ENCODE measurements at regions not wholly inside any gene's neighbourhood (a gene's known extent, or its start where the extent isn't known, plus 50 kb on each side); places are given as distances from the start of the nearest gene placed in this dataset.
A peak's percentile ranks its signal among the peaks of the same experiment; 100 is the strongest.

GRCh38 chr10:113219446-113219845 is 269.4 kb downstream of the TCF7L2 start:
- no peak for DNase-seq

GRCh38 chr10:113221756-113222168 is 271.7 kb downstream of the TCF7L2 start:
- peak; percentile 21 for DNase-seq

GRCh38 chr10:113222207-113222606 is 272.2 kb downstream of the TCF7L2 start:
- DNase-seq: no peak

- no peak for DNase-seq
Measured at GRCh38 chr10:113225364-113225763, 275.3 kb downstream of the TCF7L2 start.

DNA sequence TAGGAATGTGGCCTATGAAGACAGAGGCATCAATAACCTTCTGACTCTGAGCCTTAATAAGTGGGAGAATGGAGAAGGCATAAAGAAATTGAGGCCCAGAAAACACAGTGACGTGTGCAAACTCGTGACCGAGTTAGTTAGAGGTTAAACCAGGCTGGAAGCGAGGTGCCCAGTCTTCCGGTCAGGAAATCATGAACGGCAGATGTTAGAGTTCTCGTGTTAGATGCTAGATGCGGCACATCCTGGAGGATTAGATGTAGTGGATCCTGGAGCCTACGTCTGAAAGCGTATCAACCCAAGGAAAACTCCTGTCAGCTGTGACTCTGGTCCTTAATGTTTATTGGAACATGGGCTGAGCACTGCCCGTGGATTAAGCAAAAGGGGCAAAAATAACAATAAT is 275.9 kb downstream of the TCF7L2 start:
- no peak for DNase-seq

GRCh38 chr10:113226399-113226798 is 276.4 kb downstream of the TCF7L2 start:
- DNase-seq: no peak

- no peak for DNase-seq
Measured at GRCh38 chr10:113226831-113227445, 276.9 kb downstream of the TCF7L2 start.

GRCh38 chr10:113228530-113228929 is 278.5 kb downstream of the TCF7L2 start:
- DNase-seq: no peak

DNA sequence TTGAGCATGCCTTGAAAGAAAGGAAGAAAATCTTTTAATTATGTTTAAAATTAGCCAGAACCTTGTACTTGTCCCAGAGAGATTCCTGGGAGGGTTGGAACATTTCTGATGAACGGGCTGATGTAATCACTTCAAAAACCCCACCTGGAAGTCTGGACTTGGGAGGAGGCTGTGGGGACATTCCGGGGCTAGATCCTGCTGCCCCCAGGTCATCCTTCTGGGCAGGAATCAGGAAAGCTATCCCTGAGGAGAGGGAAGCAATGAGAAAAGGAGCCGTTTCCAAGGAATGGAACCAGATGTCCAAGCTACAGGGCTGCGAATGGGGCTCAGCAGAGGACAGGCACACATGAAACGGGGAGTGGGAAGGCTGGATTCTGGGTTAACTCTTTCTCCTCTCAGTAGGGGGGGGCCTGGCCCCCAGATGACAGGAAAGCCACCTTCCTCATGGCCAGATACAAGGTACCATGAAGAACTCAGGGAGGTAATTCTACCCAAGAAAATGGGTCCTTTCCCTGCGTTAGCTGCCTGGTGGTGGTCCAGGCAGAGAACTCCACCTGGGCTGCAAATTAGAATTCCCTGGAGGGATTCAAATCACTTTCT is 280.1 kb downstream of the TCF7L2 start:
- no peak for DNase-seq

DNA sequence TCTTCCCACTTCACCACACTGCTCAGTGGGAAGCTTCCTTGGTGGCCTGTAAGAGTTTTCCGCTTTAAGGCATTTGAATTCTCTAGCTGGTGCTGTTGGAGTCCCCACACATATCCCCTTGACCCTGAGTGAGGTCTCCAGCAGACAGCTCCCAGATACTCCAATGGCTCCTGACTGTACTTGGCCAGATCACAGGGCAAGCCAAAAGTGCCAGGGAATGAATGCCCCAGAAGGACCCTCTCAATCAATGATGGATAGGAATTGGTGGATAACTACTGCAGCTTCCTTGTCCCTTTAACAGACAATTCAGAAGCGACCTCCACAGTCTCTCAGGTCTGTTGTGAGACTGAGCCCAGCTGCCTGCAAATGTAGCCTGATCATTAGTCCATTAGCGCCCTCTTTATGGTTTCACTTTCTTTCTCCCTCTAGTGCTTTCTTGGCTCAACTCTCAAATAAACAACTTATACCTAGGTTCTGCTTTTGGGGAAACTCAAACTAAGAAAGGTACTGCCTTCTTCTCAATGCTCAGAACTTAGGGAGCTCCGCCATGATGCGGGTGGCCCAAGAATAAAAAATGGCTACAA is 283.0 kb downstream of the TCF7L2 start:
- DNase-seq: no peak

DNA sequence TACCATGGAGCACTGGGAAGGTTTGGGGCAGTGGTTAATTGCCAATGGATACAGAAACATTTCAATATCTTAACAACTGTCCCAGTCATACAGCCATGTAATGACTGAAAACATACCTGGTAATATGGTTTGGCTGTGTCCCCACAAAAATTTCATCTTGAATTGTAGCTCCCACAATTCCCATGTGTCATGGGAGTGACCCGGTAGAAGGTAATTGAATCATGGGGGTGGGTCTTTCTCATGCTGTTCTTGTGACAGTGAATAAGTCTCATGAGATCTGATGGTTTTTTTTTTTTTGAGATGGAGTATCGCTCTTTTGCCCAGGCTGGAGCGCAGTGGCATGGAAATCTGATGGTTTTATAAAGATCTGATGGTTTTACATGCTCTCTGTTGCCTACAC is 284.4 kb downstream of the TCF7L2 start:
- no peak for DNase-seq

DNA sequence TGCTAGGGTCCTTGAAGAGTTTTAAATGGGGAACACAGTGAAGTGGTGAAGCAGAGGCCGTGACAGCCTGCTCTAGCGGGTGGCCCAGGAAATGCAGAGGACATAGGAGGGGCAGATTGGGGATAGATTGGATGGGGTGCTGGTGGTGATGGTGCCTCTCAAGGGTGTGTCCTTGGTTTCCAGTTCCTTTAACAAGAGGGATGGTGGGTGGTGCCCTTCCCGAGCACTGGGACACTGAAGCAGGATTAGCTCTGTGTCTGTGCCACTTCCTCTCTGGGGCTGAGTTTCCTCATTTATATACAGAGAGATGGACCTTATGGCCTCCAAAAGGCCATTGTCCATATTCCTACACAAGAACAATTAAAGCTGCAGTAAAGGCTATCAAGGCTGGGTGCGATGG is 285.5 kb downstream of the TCF7L2 start:
- DNase-seq: no peak

DNA sequence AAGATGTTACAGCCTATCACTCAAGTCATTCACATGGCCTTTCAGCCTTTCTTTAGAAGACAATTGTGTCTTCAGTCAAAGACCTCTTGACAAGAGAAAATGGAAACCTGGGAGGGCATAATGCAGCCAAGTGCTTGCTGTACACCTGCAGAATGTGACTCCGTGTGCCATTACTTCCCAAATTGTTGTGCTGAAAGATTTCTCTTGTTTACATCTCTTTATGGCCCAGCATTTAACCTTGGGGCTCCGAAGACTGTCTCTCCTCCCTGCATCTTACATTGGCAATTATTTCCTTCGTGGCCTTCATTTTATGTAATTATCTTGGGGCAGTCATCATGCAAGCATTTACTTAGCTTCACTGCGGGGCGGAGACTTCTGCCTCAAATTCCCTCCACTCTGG is 287.0 kb downstream of the TCF7L2 start:
- DNase-seq: no peak

DNA sequence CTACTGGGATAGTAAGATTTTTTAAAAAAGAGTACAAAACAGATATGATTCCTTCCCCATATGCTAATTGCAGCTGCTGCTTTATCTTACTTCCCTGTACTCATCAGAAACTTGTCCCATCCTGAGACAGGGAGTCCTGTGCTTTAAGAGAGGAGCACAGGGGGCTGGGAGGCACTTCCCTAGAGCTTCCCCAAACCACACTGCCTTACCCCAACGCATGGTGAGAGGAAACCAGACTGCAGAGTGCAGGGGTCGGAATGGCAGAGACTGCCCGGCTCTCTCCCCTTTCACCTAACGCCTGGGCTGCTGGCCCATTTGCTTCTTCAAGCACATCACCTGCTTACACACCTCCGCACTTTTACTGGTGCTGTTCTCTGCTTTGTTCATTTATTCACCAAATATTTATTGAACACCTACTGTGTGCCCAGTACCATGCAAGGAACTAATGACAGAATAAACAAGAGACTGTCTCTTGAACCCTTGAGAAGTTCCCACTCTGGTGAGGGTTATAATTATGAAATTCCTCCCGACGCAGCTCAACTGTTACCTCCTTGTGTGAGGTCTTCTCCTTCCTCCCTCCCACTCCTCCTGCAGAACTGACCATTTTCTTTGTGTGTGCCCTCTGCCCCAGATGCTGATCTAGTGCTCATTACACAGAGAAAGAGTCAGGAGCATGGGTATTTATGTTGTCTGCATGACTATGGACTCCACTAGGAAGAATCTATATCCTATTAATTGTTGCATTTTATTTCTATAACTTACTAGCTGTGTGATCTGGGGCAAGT is 289.7 kb downstream of the TCF7L2 start:
- no peak for DNase-seq

DNA sequence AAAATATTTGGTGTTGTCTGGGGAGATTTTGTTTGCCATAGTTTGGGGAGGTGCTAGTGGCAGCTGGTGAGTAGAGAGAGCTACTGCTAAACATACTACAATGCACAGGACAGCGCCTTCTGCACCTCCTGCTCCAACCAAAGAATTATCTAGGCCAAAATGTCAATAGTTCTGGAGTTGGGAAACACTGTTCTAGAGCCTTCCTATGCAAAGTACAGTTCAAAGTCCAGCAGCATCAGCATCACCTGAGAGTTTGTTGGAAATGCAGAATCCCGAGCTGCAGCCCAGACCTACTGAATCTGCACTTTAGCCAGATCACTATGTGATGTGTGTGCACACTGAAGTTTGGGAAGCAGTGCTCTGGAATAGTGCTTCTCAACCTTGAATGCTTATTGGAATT is 290.7 kb downstream of the TCF7L2 start:
- DNase-seq: no peak

DNA sequence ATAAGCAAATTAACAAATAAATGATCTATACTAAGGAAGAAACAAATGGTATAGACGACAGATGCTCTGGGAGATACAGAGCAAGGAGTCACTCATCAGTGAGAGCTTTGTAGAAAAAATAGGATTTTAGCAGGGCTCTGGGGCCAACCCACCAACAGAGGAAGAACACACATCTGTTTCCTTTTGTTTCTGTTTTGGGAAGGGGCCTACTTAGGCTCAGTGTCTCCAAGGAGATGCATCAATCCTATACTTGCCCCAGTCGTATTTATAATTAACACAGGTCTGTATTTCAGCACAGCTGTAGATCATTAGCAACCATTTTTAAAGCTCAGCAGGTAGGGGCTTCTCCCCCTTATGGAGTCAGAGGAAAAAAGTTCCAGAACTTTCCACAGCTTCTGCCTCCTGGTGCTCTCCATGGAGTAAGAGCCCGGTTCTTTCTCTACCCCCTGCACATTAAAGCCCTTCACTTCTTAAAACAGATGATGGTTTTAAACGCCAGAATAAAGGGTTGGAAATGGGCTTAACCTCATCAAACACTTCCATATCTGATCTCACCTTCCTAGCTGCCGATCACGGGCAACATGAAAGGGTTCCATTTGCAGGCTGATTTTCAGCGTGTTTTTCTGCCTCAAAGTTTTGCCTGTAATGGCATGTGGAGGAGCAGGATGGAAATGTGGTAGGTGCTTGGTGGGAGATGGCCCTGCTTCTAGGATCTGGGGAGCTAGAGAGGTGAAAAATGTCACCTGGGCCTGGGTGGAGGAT is 291.7 kb downstream of the TCF7L2 start:
- no peak for DNase-seq

GRCh38 chr10:113243311-113243710 is 293.3 kb downstream of the TCF7L2 start:
- no peak for DNase-seq

GRCh38 chr10:113244750-113245149 is 294.7 kb downstream of the TCF7L2 start:
- DNase-seq: no peak

DNA sequence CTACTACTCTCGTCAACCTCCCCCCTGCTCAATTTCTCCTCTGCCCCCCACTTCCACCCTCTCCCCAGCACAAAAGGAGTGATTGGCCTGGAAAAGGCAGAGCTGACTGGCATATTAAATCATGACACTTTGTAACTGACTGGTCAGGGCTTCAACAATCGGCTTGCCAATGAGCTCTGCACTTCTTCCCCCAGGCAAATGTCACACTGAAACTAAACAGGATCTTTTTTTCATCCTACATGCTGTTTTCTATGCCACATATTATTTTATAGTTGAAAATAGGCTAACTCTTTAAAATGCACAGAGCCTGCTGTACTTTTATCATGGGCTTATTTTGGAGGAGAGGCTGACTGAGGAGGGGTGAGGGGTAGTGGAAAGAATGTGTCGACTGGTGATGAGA is 295.2 kb downstream of the TCF7L2 start:
- DNase-seq: no peak

- DNase-seq: no peak
Measured at GRCh38 chr10:113247050-113247449, 297.0 kb downstream of the TCF7L2 start.

DNA sequence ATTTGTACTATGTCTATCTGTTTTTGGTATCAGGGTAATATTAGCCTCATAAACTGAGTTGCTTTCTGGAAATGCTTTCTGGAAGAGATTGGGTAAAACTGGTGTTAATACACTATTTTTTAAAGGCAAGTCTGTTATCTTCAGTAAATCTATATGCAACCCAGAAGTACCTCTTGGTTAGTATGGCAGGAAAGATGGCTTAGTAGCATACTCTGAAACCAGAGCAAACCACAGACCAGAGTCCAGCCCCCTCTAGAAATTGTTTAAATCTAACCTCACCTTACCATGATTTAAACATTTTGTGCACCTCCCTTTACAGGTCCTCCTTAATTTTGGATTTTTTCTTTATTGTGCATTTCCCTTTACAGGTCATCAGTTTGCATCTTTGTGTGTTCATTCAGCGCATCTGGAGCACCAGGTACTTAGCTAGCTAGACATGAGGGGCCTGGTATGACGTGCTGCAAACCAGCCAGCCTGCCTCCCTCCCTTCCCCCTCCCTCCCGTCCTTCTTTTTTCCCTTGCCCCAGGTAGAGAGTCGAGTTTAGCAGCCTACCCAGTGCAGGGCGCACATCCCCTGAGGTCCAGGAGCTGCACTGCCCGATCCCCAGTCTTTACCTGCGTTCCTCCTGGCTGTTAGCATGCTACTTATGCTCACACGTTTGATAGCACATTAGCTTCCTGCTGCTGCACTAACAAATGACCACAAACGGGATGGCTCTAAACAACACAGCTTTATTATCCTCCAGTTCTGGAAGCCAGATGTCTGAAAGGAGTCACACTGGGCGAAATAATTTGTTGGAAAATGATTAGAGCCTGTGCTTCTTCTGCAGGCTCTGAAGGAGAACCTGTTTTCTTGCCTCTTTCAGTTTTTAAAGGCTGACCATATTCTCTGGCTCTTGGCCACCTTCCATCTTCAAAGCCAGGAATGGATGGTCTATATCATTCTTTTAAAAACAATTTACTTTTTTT is 299.9 kb upstream of the HABP2 start:
- peak; percentile 1 for DNase-seq
